HepG2 (cell line): ENCODE measurements at regions not wholly inside any gene's neighbourhood (a gene's known extent, or its start where the extent isn't known, plus 50 kb on each side); places are given as distances from the start of the nearest gene placed in this dataset.

Source experiments
- ATAC-seq: fragments of 200-7000 bp; cut with Tn5 transposase; 3 replicates; pipeline ENCODE4 v1.9.1; 2020; ENCODE audit warnings: mild to moderate bottlenecking, moderate library complexity
- BruUV-seq: library from RNA; stranded (reverse); fragments of 400-500 nt; replicated peaks from 2 replicates; lab custom pipeline; 2021; lab: Mats Ljungman, UMichigan
- CTCF ChIA-PET: fragments of 300-600 bp; formaldehyde crosslinking; extraction: SDS; loops from one replicate; lab custom pipeline; 2021; ENCODE audit warnings: low total read pairs, inconsistent platforms, low intra/inter-chr PET ratio; lab: Yijun Ruan, JAX
- POLR2A ChIA-PET: fragments of 350-600 bp; sonication (Branson Sonifier 250); formaldehyde crosslinking; loops from one replicate; lab custom pipeline; 2020; ENCODE audit warnings: antibody characterized with exemption, inconsistent platforms; lab: Yijun Ruan, JAX
- DNase-seq: peaks from one replicate; pipeline ENCODE4 v3.0.0-alpha.2; 2015; ENCODE audit warnings: low spot score
- FAIRE-seq: peaks from 3 replicates; lab custom pipeline; 2011; peaks lifted over from hg19 to GRCh38; lab: Jason Lieb, UNC
- H2AFZ ChIP-seq: one replicate; pipeline ENCODE4 v1.6.1; 2011; ENCODE audit warnings: low read length, inconsistent platforms
- H3K27ac ChIP-seq: fragments of 300-600 bp; 3 replicates; pipeline ENCODE4 v1.8.0; 2011; ENCODE audit warnings: mixed run types, mild to moderate bottlenecking, mixed read lengths, low read length, inconsistent platforms; ENCODE audit not compliant: insufficient read depth; ENCODE audit errors: extremely low read length
- H3K27me3 ChIP-seq, 2 experiments: fragments of 200-600 bp in 1 of 2; 2 replicates in 1 of 2; 3 replicates in 1 of 2; pipeline versions ENCODE4 v1.6.0 to v1.8.0; 2011; ENCODE audit warnings: low read length in 2 of 2, mild to moderate bottlenecking in 2 of 2, moderate library complexity in 2 of 2, inconsistent platforms in 1 of 2; ENCODE audit not compliant: insufficient read depth in 2 of 2, control insufficient read depth in 1 of 2
- H3K36me3 ChIP-seq, 2 experiments: fragments of 200-600 bp in 1 of 2; replicated peaks in 1 of 2; 2 replicates in 1 of 2; 3 replicates in 1 of 2; pipeline versions ENCODE4 v1.5.1 to v1.8.0; 2011; ENCODE audit warnings: low read length in 2 of 2, inconsistent platforms in 1 of 2; ENCODE audit not compliant: insufficient read depth in 2 of 2, control insufficient read depth in 1 of 2
- H3K4me1 ChIP-seq: 2 replicates; pipeline ENCODE4 v1.5.1; 2012; ENCODE audit warnings: low read length, inconsistent platforms; ENCODE audit not compliant: insufficient read depth
- H3K4me2 ChIP-seq: 2 replicates; pipeline ENCODE4 v1.6.0; 2011; ENCODE audit warnings: low read depth, low read length, inconsistent platforms
- H3K4me3 ChIP-seq, 3 experiments: fragments of 200-600 bp in 1 of 3; sonication (generic), shearing (Covaris generic) in 1 of 3; replicated peaks in 1 of 3; 2 replicates each; pipeline ENCODE4 v1.5.1; 2011 to 2016; ENCODE audit warnings: low read length in 3 of 3, inconsistent platforms in 2 of 3, low read depth in 2 of 3, mild to moderate bottlenecking in 2 of 3, control low read depth in 1 of 3, mixed read lengths in 1 of 3; ENCODE audit not compliant: insufficient read depth in 1 of 3
- H3K79me2 ChIP-seq: one replicate; pipeline ENCODE4 v1.6.1; 2011; ENCODE audit warnings: low read length, inconsistent platforms; ENCODE audit not compliant: insufficient read depth
- H3K9ac ChIP-seq: 2 replicates; pipeline ENCODE4 v1.6.0; 2011; ENCODE audit warnings: mild to moderate bottlenecking, low read depth, low read length, inconsistent platforms; ENCODE audit not compliant: insufficient read depth
- H3K9me3 ChIP-seq: 2 replicates; pipeline ENCODE4 v1.5.1; 2012; ENCODE audit warnings: mild to moderate bottlenecking, low read length
- H4K20me1 ChIP-seq: 2 replicates; pipeline ENCODE4 v1.6.0; 2011; ENCODE audit warnings: inconsistent platforms, mild to moderate bottlenecking, low read length, moderate library complexity; ENCODE audit not compliant: insufficient read depth
- CBX2 ChIP-seq, 2 experiments: fragments of 200-600 bp in 1 of 2; sonication (generic); formaldehyde crosslinking in 1 of 2; IDR thresholded peaks; 2 replicates each; pipeline versions ENCODE4 v1.7.0 to v1.8.1; 2018 to 2022; ENCODE audit warnings: low read depth in 2 of 2, low read length in 1 of 2, mild to moderate bottlenecking in 1 of 2, missing genetic modification reagents in 1 of 2
- CCDC6 ChIP-seq: sonication (generic); formaldehyde crosslinking; IDR thresholded peaks from 2 replicates; pipeline ENCODE4 v1.8.1; 2022; ENCODE audit warnings: mild to moderate bottlenecking, missing genetic modification reagents, moderate library complexity
- CEBPG ChIP-seq: IDR thresholded peaks from 2 replicates; pipeline ENCODE4 v1.6.1; 2016
- CTCF ChIP-seq: sonication (generic); formaldehyde crosslinking; IDR thresholded peaks from 2 replicates; pipeline ENCODE4 v1.5.0; 2020; ENCODE audit warnings: mild to moderate bottlenecking, missing genetic modification reagents, moderate library complexity
- FOXP1 ChIP-seq, 2 experiments: fragments of 450-650 bp in 1 of 2; IDR thresholded peaks; 2 replicates each; pipeline ENCODE4 v1.6.1; 2017 to 2018; ENCODE audit warnings: antibody characterized with exemption in 1 of 2
- GATAD1 ChIP-seq: IDR thresholded peaks from 2 replicates; pipeline ENCODE4 v1.6.1; 2016; ENCODE audit warnings: missing genetic modification reagents, missing compliant biosample characterization
- GPN1 ChIP-seq: sonication (generic); formaldehyde crosslinking; IDR thresholded peaks from 2 replicates; pipeline ENCODE4 v1.5.1; 2020; ENCODE audit warnings: missing genetic modification reagents, borderline replicate concordance
- KAT7 ChIP-seq: IDR thresholded peaks from 2 replicates; pipeline ENCODE4 v1.6.1; 2018; ENCODE audit warnings: borderline replicate concordance, missing compliant biosample characterization
- MXD3 ChIP-seq: IDR thresholded peaks from 2 replicates; pipeline ENCODE4 v1.6.1; 2016; ENCODE audit warnings: mild to moderate bottlenecking, missing biosample characterization, missing genetic modification reagents
- NONO ChIP-seq, 2 experiments: fragments of 450-650 bp in 1 of 2; sonication (generic) in 1 of 2; formaldehyde crosslinking in 1 of 2; IDR thresholded peaks in 1 of 2; conservative IDR thresholded peaks in 1 of 2; 2 replicates each; pipeline versions ENCODE4 v1.6.1 to v1.8.0; 2017 to 2022; ENCODE audit warnings: mild to moderate bottlenecking in 1 of 2, missing genetic modification reagents in 1 of 2, moderate library complexity in 1 of 2
- POLR2G ChIP-seq: fragments of 200-400 bp; formaldehyde crosslinking; IDR thresholded peaks from 2 replicates; pipeline ENCODE4 v1.6.1; 2018; ENCODE audit warnings: mild to moderate bottlenecking, low read depth, low read length, moderate library complexity
- RARA ChIP-seq: IDR thresholded peaks from 2 replicates; pipeline ENCODE4 v1.6.1; 2016; ENCODE audit warnings: missing genetic modification reagents, missing compliant biosample characterization
- RERE ChIP-seq: IDR thresholded peaks from 2 replicates; pipeline ENCODE4 v1.6.1; 2016; ENCODE audit warnings: low read depth, missing genetic modification reagents, missing compliant biosample characterization
- STAG1 ChIP-seq: sonication (generic); formaldehyde crosslinking; IDR thresholded peaks from 2 replicates; pipeline ENCODE4 v1.4.0; 2020; ENCODE audit warnings: missing genetic modification reagents
- TGIF2 ChIP-seq: IDR thresholded peaks from 2 replicates; pipeline ENCODE4 v1.6.1; 2016; ENCODE audit warnings: control low read depth, missing compliant biosample characterization
- ZFX ChIP-seq: sonication (generic); formaldehyde crosslinking; IDR thresholded peaks from 2 replicates; pipeline ENCODE4 v1.4.0; 2020; ENCODE audit warnings: mild to moderate bottlenecking, low read depth, missing genetic modification reagents, moderate library complexity
- ZMYM3 ChIP-seq: sonication (generic); formaldehyde crosslinking; IDR thresholded peaks from 2 replicates; pipeline ENCODE4 v1.5.1; 2020; ENCODE audit warnings: mild to moderate bottlenecking, missing genetic modification reagents
- ZNF432 ChIP-seq: sonication (generic); formaldehyde crosslinking; IDR thresholded peaks from 2 replicates; pipeline ENCODE4 v1.5.0; 2020; ENCODE audit warnings: missing genetic modification reagents, mild to moderate bottlenecking, borderline replicate concordance
- WGBS: methylation state at CpG from one replicate; pipeline ENCODE4 v1.1.6; 2017; ENCODE audit warnings: low lambda C conversion rate; 5-methylcytosine and 5-hydroxymethylcytosine counted together
- in situ Hi-C: cut with HindIII; loops from 2 replicates; pipeline ENCODE4 v1.10.0; 2017; ENCODE audit warnings: low pct_unique_long_range_greater_than_20kb; ENCODE audit not compliant: extremely low pct_ligation_motif_present
- intact Hi-C: fragments of 100-400 bp; cut with micrococcal nuclease; formaldehyde crosslinking; loops from one replicate; pipeline ENCODE4 v1.10.0; 2022; ENCODE audit not compliant: unreplicated experiment

GRCh38 chr14:26170885-26171284, 426.9 kb downstream of the NOVA1 start (continued):
- no peak for TF ChIP-seq STAG1 (CRISPR knock-in tag)
- no peak for TF ChIP-seq MXD3 (CRISPR knock-in tag)
- TF ChIP-seq KAT7 (CRISPR knock-in tag): no peak
- no peak for TF ChIP-seq ZMYM3 (CRISPR knock-in tag)
- TF ChIP-seq NONO (IDR thresholded peaks at IDR 0.05): no peak
- no peak for TF ChIP-seq NONO (CRISPR knock-in tag; conservative IDR thresholded peaks at IDR 0.05)
- no peak for TF ChIP-seq ZFX

- Histone ChIP-seq H3K27ac (no peak overlapping the region), H3K79me2 (no peaks in the 10 kb centered on the region), H3K4me3 (no peak overlapping the region), H3K9ac (no peak overlapping the region), H3K4me2 (no peak overlapping the region), H3K27me3 (no peaks in the 10 kb centered on the region), H4K20me1 (no peaks in the 10 kb centered on the region), H2AFZ (no peak overlapping the region), H3K9me3 (peaks cover 87% of the 10 kb centered on the region), H3K36me3 (no peaks in the 10 kb centered on the region), H3K4me1 (no peaks in the 10 kb centered on the region)
- POLR2A ChIA-PET: no interaction called here
- in situ Hi-C loops (no loop called here), intact Hi-C loops (no loop called here)
- no TSS peak for BruUV-seq
- FAIRE-seq (no peak), ATAC-seq (peak; percentile 92), DNase-seq (peak; percentile 28)
- CTCF ChIA-PET: no interaction called here
- WGBS: 0% methylated on average over 1 of the region's 1 CpG
- TF ChIP-seq ZNF432 (CRISPR knock-in tag) (no peak), GPN1 (CRISPR knock-in tag) (no peak), CBX2 (IDR thresholded peaks at IDR 0.05; ENCODE audit: low read depth, low read length) (no peak), CBX2 (CRISPR knock-in tag; IDR thresholded peaks at IDR 0.05; ENCODE audit: low read depth) (no peak), RARA (CRISPR knock-in tag) (no peak), STAG1 (CRISPR knock-in tag) (peak; percentile 40; the same call in 1 of the 2 replicates), FOXP1 (IDR thresholded peaks at IDR 0.05) (no peak), FOXP1 (CRISPR knock-in tag; IDR thresholded peaks at IDR 0.05) (no peak), CTCF (CRISPR knock-in tag) (peak; percentile 31; the same call in 1 of the 2 replicates), GATAD1 (CRISPR knock-in tag) (no peak), CCDC6 (CRISPR knock-in tag) (no peak), RERE (no peak), CEBPG (CRISPR knock-in tag) (no peak), TGIF2 (CRISPR knock-in tag) (no peak), POLR2G (no peak)
Measured at GRCh38 chr14:26163761-26164160, 434.1 kb downstream of the NOVA1 start.
